GM23338 (cell line): ENCODE measurements at regions not wholly inside any gene's neighbourhood (a gene's known extent, or its start where the extent isn't known, plus 50 kb on each side); places are given as distances from the start of the nearest gene placed in this dataset.

Source experiments
- CTCF ChIP-seq, 2 experiments: fragments of 200-600 bp in 1 of 2; sonication (generic) in 1 of 2; conservative IDR thresholded peaks; 2 replicates each; pipeline versions ENCODE4 v1.5.1 to v1.6.1; 2016 to 2017; ENCODE audit warnings: antibody characterized with exemption in 2 of 2, low read depth in 2 of 2, mild to moderate bottlenecking in 2 of 2, moderate library complexity in 1 of 2
- EZH2 ChIP-seq: fragments of 200-600 bp; sonication (generic); IDR thresholded peaks from one replicate; pipeline ENCODE4 v1.8.0; 2017; ENCODE audit warnings: antibody characterized with exemption, mild to moderate bottlenecking, low read depth; ENCODE audit not compliant: unreplicated experiment
- JUNB ChIP-seq: IDR thresholded peaks from one replicate; pipeline ENCODE4 v1.6.1; 2016; ENCODE audit warnings: antibody characterized with exemption; ENCODE audit not compliant: unreplicated experiment
- NANOG ChIP-seq: IDR thresholded peaks from 2 replicates; pipeline ENCODE4 v1.6.1; 2016; ENCODE audit warnings: antibody characterized with exemption, borderline replicate concordance
- POLR2AphosphoS5 ChIP-seq: IDR thresholded peaks from 2 replicates; pipeline ENCODE4 v1.6.1; 2016; ENCODE audit warnings: antibody characterized with exemption, low read depth
- REST ChIP-seq: IDR thresholded peaks from one replicate; pipeline ENCODE4 v1.6.1; 2018; ENCODE audit warnings: antibody characterized with exemption; ENCODE audit not compliant: unreplicated experiment

GRCh38 chr5:20554001-20554400 lies 566.0 kb upstream of the CDH18 start:
- no peak for TF ChIP-seq NANOG
- no peak for TF ChIP-seq CTCF (conservative IDR thresholded peaks at IDR 0.05; ENCODE audit: low read depth in 2 of 2)
- TF ChIP-seq EZH2 = no peak
- no peak for TF ChIP-seq JUNB
- no peak for TF ChIP-seq POLR2AphosphoS5
- TF ChIP-seq REST = no peak
